Stimulated activated naive CD4-positive, alpha-beta T cell treated with Interleukin-2 at 50 U/mL for 16 hours (primary cell): ENCODE measurements at regions not wholly inside any gene's neighbourhood (a gene's known extent, or its start where the extent isn't known, plus 50 kb on each side); places are given as distances from the start of the nearest gene placed in this dataset.

Experiments used
- DNase-seq: peaks from one replicate; lab custom pipeline; 2025; lab: John Stamatoyannopoulos, UW

- DNase-seq: no peak
These were observed 220.1 kb downstream of the TUSC7 start for GRCh38 chr3:116929505-116930222.

DNA sequence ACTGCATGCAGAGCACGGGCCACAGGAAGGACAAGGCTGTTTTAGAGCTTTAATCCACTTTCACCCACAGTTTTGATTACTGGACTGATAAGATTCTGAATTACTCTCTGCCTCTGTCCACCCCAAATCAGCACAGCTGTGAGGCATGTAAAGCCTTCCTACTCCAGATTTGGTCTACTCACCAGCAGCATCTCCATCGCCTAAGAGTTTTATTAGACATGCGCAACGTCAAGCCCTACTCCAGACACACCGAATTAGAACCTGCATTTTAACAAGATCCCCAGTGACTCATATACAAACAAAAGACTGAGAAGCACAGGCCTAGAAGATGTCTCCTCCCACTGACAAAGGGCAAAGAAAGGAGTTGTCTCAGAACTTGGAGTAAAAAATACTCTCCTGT is 221.2 kb downstream of the TUSC7 start:
- DNase-seq: no peak

DNA sequence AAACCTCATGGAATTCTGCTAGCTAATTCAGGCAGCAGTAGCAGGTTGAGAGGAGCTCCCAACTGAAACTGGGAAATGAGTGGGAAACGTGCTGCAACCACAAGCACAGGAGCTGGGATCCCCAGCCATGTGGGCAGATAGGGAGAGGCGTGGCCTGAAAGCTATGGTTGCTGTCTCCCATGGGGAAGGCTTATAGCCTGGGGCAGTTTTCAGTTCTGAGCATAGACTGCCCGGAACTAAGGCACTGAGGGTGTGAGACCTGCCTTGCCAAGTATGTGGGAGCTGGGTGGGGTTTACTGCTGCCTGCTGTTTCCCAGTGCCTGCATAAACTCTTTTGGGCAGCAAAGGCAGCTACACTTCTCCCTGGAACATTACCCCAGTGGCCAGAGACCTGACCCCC is 229.5 kb downstream of the TUSC7 start:
- no peak for DNase-seq

DNA sequence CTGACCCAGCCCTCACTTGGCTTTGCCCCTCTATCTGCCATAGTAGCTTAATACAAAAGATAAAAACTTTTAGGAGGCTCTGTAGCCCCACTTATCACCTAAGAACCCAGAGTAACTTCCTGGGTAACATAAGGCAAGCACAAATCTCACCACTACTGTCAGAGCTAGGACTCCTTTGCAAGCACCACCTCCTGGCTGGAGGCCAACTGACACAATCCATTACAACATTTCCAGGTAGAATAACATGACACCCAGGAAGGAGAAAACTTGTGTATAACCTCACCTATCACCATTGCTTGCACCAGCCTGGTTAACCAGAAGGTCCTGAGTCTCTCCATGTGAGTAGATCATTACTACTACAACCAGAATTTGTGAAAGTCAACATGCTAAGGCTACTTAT is 230.0 kb downstream of the TUSC7 start:
- no peak for DNase-seq

DNA sequence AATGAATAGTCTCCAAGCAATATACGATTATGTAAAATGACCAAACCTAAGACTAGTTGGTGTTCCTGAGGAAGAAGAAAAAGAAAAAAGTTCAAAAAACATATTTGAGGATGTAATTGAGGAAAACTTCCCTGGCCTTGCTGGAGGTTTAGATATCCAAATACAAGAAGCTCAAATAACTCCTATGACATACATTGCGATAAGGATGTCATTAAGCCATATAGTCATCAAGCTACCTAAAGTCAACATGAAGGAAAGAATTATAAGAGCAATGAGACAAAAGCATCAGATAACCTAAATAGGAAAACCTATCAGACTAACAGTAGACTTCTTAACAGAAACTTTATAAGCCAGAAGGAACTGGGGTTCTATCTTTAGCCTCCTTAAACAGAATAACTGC is 231.1 kb downstream of the TUSC7 start:
- no peak for DNase-seq

- no peak for DNase-seq
These were observed 236.8 kb downstream of the TUSC7 start for GRCh38 chr3:116946376-116946775.

- no peak for DNase-seq
These were observed 237.6 kb downstream of the TUSC7 start for GRCh38 chr3:116947148-116947547.

DNA sequence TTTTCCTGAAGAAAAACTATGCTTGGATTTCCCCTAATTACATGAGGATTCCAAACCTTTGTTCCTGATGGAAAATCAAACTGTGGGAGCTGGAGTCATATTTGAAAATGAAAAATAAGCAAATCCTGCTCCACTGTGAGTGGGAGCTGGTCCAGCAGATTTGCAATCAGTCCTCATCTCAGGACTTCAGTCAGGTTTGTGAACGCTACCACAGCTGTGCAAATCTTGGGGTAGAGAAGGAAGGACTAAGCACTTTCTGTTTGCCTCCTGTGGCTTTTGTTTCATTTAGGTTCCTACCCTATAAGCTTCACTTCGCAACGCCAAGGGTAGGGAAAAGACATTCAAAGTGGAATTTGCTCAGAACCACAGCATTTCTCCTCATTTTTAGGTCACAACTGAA is 238.2 kb downstream of the TUSC7 start:
- DNase-seq: no peak

- DNase-seq: no peak
These were observed 240.9 kb downstream of the TUSC7 start for GRCh38 chr3:116950301-116951055.

DNA sequence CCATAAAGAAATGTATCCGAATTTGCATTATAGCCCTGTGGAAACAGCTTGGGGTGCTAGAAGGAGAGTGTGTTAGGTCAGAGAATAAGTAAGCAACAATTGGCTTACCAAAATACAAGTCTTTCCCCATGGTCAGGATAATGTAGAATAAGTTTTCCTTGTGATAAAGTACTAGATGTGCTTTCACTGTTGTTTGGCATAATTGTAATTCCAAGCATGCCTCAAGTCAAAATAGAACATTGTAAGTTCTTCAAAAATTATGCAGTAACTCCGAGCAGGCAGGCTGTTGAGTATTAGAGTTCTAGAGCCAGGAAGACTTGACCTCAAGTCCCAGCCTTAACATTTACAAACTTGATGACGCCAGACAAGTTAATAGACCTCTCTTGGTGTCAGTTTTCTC is 242.0 kb downstream of the TUSC7 start:
- no peak for DNase-seq

GRCh38 chr3:116958291-116958690 is 248.7 kb downstream of the TUSC7 start:
- no peak for DNase-seq

- no peak for DNase-seq
These were observed 251.5 kb downstream of the TUSC7 start for GRCh38 chr3:116961106-116961505.

DNA sequence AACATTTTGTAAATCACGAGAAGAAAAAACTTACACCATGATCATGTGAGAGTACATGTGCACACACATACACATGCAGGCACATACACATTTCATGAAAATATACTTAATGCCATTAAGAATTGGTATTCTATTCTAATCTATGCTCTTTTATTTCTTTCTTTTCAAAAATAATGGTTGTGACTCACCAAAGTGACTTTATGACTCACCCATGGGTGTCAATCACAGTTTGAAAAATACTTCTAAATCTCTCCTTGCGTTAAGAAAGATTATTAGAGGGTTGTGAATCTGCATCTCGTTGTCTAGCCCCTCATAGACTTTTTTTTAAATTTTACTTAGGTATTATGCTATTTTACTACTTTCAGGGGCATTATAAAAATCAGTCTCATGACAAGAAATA is 254.2 kb downstream of the TUSC7 start:
- DNase-seq: no peak

DNA sequence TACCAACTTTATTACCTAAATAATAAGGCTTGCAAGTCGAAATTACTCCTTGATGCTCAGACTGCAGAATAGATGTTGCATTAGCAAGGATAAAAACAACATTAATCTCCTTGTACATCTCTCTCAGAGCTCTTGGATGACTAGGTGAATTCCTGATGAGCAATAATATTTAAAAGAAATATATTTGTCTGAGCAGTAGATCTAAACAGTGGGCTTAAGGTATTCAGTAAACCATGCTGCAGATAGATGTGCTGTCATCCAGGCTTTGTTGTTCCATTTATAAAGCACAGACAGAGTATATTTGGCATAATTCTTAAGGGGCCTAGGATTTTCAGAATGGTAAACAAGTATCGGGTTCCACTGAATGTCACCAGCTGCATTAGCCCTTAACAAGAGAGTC is 257.1 kb downstream of the TUSC7 start:
- DNase-seq: no peak

GRCh38 chr3:116969135-116969534 is 259.6 kb downstream of the TUSC7 start:
- no peak for DNase-seq

DNA sequence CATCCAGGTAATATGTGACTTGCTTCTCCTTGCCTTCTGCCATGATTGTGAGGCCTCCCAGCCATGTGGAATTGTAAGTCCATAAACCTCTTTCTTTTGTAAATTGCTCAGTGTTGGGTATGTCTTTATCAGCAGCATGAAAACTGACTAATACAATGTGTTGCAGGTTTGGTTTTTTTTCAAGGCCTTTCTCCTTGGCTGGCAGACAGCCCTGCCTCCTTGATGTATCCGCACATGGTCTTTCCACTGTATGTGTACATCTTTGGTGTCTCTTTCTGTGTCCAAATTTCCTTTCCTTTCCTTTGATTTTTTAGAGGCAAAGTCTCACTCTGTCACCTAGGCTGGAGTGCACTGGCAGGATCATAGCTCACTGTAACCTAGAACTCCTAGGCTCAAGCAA is 260.1 kb downstream of the TUSC7 start:
- DNase-seq: no peak

GRCh38 chr3:116971531-116971930 is 262.0 kb downstream of the TUSC7 start:
- DNase-seq: no peak

- no peak for DNase-seq
These were observed 265.1 kb downstream of the TUSC7 start for GRCh38 chr3:116974702-116975101.

- no peak for DNase-seq
These were observed 267.9 kb downstream of the TUSC7 start for GRCh38 chr3:116977441-116977840.

DNA sequence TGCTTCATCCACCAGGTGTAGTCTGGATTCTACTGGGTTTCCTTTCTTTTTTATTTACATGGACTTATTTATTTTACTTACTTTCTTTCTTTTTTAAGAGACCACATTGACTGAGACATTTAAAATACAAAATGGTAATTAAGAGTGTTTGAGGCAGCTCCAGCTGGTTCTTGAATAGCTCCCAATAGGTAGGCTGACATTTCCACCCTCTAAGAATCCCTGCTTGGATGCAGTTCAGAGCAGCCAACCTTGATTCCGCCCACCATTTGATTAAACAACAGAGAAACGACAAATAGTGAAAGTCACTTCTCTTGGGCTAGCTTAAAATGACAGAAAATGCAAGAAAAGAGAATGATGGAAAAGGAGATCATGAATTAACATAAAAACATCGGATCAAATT is 270.5 kb downstream of the TUSC7 start:
- no peak for DNase-seq

DNA sequence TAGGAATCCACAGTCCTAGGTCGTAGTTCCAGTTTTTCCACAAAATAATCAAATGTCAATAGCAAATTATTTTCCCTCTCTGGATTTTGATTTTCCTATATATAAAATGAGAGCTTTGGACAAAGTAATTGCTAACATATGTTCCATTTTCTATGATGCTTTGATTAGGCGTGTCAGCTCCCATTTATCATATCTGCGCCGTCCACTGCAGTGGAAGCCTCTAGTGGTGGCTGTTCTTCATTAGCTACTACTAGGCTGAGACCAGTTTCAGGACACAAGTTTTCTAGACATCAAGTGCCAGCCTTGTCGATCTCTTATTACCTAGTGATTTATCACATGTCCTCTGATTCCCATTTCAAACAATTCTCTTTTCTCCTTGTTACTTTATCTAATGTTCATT is 271.5 kb downstream of the TUSC7 start:
- DNase-seq: no peak

GRCh38 chr3:116984301-116984700 is 274.7 kb downstream of the TUSC7 start:
- no peak for DNase-seq

DNA sequence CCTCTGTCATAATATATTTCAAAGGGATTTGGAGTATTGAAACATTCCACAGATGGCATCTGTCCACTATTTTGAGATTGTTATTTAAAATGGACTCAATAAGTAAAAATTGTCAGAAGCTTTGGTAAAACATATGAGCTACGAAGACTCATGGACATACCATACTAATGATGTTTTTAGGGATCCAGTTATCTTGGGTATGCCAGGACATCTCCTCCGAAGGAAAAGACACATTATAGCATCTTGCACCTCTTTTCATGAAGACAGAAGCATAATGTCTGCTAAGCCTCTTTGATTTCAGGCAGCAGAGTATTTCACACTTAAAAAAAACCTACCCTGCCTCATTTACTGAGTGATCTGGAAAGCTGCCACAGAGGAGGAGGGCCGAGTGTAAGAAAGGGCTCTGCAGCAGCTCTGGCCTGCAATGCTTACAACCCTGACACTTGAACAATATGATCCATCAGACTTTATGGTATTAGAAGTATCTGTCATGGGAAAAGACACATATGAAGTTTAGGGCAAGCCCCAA is 284.8 kb downstream of the TUSC7 start:
- DNase-seq: no peak

DNA sequence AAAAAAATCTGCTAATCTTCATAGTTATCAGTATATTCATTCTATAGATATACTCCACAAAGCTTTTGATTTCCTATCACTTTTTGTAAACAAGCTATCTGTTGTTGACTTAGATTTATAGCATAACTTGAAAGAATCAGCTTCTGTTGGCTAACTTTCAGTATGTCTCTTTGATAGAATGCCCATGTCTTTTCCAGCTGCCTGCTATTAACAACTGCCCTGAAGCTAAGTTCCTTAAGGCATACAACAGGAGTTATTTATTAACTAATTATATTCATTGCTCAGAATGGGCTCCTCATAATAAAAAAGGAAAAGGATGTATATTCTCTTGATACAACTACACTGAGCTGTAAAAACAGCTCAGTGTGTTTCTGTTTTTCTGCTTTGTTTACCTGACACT is 293.9 kb downstream of the TUSC7 start:
- DNase-seq: no peak
